Inflammatory macrophage treated with lipopolysaccharide for 1 hour (primary cell): ENCODE measurements at regions not wholly inside any gene's neighbourhood (a gene's known extent, or its start where the extent isn't known, plus 50 kb on each side); places are given as distances from the start of the nearest gene placed in this dataset.

Source experiments
- DNase-seq, 2 donors: peaks; one replicate each; pipeline ENCODE4 v3.0.0-alpha.2; 2020 to 2022

- peak; percentile 68 to 79 for DNase-seq
These were observed 129.6 kb upstream of the SLC1A4 start for GRCh38 chr2:64859312-64860212.

- DNase-seq, result peak in 1 of 2 donors; percentile 57
These were observed 128.8 kb upstream of the SLC1A4 start for GRCh38 chr2:64860276-64860885.

GRCh38 chr2:64860936-64861335 is 128.3 kb upstream of the SLC1A4 start:
- DNase-seq, result no peak

GRCh38 chr2:64861452-64862397 is 127.5 kb upstream of the SLC1A4 start:
- DNase-seq, result no peak

- DNase-seq, result peak; percentile 67 to 81
These were observed 126.6 kb upstream of the SLC1A4 start for GRCh38 chr2:64862623-64863022.

GRCh38 chr2:64863097-64863820 is 125.9 kb upstream of the SLC1A4 start:
- DNase-seq, result no peak

- peak; percentile 35 to 54 for DNase-seq
These were observed 123.9 kb upstream of the SLC1A4 start for GRCh38 chr2:64865073-64865830.

- no peak for DNase-seq
These were observed 123.3 kb upstream of the SLC1A4 start for GRCh38 chr2:64865831-64866345.

- no peak for DNase-seq
These were observed 122.4 kb upstream of the SLC1A4 start for GRCh38 chr2:64866797-64867196.

- no peak for DNase-seq
These were observed 121.8 kb upstream of the SLC1A4 start for GRCh38 chr2:64867253-64867996.

GRCh38 chr2:64869126-64869525 is 120.1 kb upstream of the SLC1A4 start:
- no peak for DNase-seq

GRCh38 chr2:64873472-64873924 is 115.7 kb upstream of the SLC1A4 start:
- peak in 1 of 2 donors; percentile 89 for DNase-seq

- no peak for DNase-seq
These were observed 114.6 kb upstream of the SLC1A4 start for GRCh38 chr2:64874593-64874992.

GRCh38 chr2:64875368-64875767 is 113.8 kb upstream of the SLC1A4 start:
- DNase-seq, result no peak

- DNase-seq, result no peak
These were observed 113.0 kb upstream of the SLC1A4 start for GRCh38 chr2:64876137-64876647.

- no peak for DNase-seq
These were observed 109.5 kb upstream of the SLC1A4 start for GRCh38 chr2:64879745-64880144.

- no peak for DNase-seq
These were observed 108.8 kb upstream of the SLC1A4 start for GRCh38 chr2:64880193-64880951.

- DNase-seq, result no peak
These were observed 108.1 kb upstream of the SLC1A4 start for GRCh38 chr2:64881037-64881492.

GRCh38 chr2:64887565-64887964 is 101.6 kb upstream of the SLC1A4 start:
- DNase-seq, result no peak
